Testis (tissue), 2 donors: ENCODE measurements at regions not wholly inside any gene's neighbourhood (a gene's known extent, or its start where the extent isn't known, plus 50 kb on each side); places are given as distances from the start of the nearest gene placed in this dataset.
"Not testable (repeated sequence)": the region's sequence is repeated elsewhere in the genome, so short reads cannot be mapped to it uniquely, and the experiment has no call there.

Experiments used
- DNase-seq: peaks from one replicate; pipeline ENCODE4 v3.0.0-alpha.2; 2019
- H3K27ac ChIP-seq, 2 donors: fragments of 200-600 bp; sonication (generic); one replicate each; pipeline ENCODE4 v1.5.1; 2019
- H3K27me3 ChIP-seq: fragments of 200-600 bp; sonication (generic); one replicate; pipeline ENCODE4 v1.5.1; 2019
- H3K36me3 ChIP-seq: fragments of 200-600 bp; sonication (generic); one replicate; pipeline ENCODE4 v1.5.1; 2017; ENCODE audit warnings: low read depth; ENCODE audit errors: missing control alignments
- H3K4me1 ChIP-seq: fragments of 200-600 bp; sonication (generic); one replicate; pipeline ENCODE4 v1.5.1; 2019
- H3K4me3 ChIP-seq, 2 donors: fragments of 200-600 bp; sonication (generic); one replicate each; pipeline ENCODE4 v1.5.1; 2017 to 2019
- H3K9me3 ChIP-seq: fragments of 200-600 bp; sonication (generic); one replicate; pipeline ENCODE4 v1.5.1; 2017
- WGBS, 2 donors: methylation state at CpG; one replicate each; pipeline ENCODE4 v1.1.5; 2018; 5-methylcytosine and 5-hydroxymethylcytosine counted together
- intact Hi-C: fragments of 100-400 bp; cut with DNase I; formaldehyde crosslinking; loops from one replicate; pipeline ENCODE4 v1.15.1; 2023; ENCODE audit warnings: low total_unique reads

DNA sequence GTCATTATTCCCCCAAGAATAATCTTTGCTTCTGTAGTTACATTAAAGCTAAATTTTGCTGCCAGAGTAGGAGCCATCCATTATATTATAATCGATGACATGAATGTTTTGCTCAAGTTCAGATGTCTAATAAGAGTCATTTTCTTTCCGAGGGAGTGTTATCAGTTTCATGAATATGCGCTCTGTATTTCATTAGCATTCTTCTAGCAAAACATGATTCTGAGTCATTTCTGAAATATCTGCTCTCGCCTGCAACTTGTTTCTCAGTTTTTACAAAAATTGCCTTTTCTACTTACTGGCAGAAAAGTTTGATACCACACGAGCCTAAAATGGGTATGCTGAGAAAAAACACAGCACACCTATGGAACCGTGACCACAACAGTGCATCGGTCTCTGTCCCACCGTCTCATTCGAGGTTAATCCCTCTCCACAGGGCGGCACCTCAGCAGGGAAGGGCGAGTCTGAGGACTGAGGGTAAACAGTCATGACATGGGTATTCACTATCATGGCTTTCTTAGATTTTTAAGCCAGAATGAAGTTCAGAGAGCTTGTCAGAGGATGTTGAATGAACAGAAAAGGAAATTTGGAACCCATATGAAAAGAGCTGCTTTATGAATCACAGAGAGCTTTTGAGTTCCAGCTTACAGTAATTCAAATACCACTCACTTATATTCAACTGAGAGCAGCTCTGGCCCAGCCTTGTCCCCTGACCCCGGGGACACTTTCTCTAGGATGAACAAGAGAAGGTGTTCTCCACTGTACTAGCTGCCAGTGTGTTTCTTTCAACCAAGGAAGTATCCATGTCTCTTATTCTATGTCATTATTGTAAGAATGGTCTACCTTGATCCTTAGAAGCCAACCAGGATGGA, 303.6 kb upstream of the PLGLB1 start:
- H3K9me3 ChIP-seq, DNase-seq, intact Hi-C loops, H3K36me3 ChIP-seq, H3K27ac ChIP-seq, H3K4me1 ChIP-seq, H3K4me3 ChIP-seq, H3K27me3 ChIP-seq: not testable (repeated sequence)
- 60 to 86% methylated on average over 1 of the region's 12 CpGs for WGBS, 2 donors

DNA sequence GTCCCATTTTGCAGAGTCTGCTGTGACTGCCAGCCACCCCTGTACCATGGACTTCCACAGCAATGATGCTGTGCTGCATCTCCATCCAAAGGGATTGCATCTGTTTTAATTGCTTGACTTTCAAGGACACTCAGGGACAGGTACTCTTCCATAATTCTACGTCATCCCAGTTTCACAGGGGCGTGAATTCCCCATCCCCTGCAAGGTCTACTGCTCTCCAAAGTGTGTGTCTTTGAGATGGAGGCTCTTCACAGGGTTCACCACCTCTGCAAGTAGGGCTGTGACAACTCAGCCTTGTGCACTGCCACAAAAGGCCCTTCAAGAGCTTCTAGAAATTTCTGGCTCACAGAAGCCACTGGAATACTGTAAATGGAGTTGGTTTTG, 304.3 kb upstream of the PLGLB1 start:
- DNase-seq, H3K27me3 ChIP-seq, H3K4me1 ChIP-seq, H3K36me3 ChIP-seq, H3K4me3 ChIP-seq, intact Hi-C loops, H3K27ac ChIP-seq, H3K9me3 ChIP-seq: not testable (repeated sequence)
- 100% methylated on average over 2 of the region's 2 CpGs; no CpG with 5 or more reads in 1 of the 2 donors for WGBS, 2 donors

DNA sequence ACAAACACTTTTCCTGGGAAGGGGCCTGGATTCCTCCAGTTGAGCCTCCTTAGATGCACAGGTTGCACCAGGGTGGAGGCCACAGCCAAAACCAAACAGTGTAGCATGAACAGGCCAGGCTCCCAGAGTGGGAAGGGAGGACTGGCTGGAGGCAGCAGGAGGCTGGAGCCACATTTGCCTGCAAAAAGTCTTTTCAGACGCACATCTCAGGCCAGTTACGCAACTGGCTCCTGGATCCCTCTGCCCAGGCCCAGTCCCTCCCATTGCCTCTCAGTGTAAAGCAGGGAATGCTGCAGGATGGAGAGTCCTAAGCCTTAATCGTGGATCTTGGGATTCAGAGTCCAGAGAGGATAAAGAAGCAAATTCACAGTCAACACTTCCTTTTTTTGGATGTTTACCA, 305.1 kb upstream of the PLGLB1 start:
- H3K4me1 ChIP-seq, H3K4me3 ChIP-seq, intact Hi-C loops, H3K27ac ChIP-seq, H3K36me3 ChIP-seq, H3K27me3 ChIP-seq, H3K9me3 ChIP-seq, DNase-seq: not testable (repeated sequence)
- WGBS, 2 donors: 94% methylated on average over 2 of the region's 3 CpGs; no CpG with 5 or more reads in 1 of the 2 donors

DNA sequence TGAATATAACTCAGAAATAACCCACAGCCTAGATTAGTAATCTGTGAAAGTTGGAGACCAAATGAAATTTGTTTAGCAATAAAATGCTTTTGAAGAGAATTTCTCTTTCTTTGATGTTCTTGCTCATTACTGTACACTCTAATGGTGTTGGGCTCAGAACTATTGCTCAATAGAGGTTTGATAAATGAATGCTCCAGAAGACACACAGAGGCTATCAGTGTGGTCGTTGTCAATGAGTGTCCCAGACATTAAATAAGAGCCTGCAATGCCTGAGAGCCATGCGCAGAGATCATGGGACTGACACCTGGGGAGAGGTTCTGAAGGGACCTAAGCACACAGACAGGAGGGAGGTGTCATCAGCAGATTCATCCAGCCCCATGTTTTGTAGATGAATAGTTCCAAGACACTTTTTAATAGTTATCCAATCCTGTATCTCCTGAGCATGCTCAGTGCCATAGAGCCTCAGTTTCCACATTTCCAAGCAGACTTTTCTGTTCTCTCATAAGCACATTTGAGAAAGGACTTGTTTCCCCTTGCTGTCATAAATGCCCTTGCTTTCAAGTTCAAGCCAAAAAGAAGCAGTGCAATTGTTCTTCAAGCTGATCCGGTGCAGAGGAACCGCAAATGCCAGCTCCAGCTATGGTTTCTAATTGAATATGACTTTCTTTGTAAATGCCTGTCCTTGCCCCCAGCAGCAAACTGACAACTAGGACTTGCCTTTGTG, 306.2 kb upstream of the PLGLB1 start:
- H3K4me3 ChIP-seq, DNase-seq, H3K27me3 ChIP-seq, intact Hi-C loops, H3K4me1 ChIP-seq, H3K27ac ChIP-seq, H3K9me3 ChIP-seq, H3K36me3 ChIP-seq: not testable (repeated sequence)
- 33 to 86% methylated on average over 1 to 4 of the region's 4 CpGs for WGBS, 2 donors

DNA sequence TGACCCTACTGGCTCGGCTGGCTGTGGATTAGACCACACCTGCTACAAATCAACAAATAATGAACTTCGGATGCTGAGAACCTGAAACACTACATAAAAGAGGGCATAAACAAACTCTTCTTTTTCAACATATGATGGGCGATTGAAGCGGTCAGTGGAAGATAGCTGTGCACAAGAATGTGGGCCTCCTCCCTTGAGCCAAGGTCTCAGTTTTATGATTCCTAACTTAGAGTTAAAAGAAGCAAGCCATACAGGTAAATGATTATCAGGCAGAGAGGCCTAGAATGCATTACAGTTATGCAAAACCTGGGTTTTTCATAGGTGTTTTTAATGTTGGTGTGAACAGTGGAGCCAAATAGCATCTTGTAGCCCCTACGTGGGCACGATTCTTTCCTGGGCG, 307.9 kb upstream of the PLGLB1 start:
- H3K9me3 ChIP-seq, H3K27me3 ChIP-seq, H3K4me3 ChIP-seq, H3K36me3 ChIP-seq, intact Hi-C loops, H3K4me1 ChIP-seq, DNase-seq, H3K27ac ChIP-seq: not testable (repeated sequence)
- WGBS, 2 donors: 90 to 96% methylated on average over 5 to 6 of the region's 7 CpGs

DNA sequence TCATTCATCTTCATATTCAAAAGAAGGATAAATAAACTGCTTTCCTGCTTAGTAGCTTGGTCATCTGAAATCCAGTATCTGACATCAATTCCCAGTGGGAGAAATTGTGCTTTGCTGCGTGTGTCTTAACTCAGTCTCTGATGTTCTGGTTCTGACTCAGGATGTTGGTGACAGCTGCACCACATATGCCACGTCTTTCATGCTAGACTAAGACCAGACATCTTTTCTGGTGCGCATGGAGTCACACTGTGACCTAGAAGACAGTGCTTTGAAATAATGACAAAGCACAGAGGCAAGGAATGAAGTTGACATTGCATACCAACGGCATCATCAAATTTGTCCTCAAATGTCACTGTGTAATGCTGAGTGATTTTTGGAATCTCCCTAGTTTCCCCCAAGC, 308.8 kb upstream of the PLGLB1 start:
- intact Hi-C loops: not testable (repeated sequence)

DNA sequence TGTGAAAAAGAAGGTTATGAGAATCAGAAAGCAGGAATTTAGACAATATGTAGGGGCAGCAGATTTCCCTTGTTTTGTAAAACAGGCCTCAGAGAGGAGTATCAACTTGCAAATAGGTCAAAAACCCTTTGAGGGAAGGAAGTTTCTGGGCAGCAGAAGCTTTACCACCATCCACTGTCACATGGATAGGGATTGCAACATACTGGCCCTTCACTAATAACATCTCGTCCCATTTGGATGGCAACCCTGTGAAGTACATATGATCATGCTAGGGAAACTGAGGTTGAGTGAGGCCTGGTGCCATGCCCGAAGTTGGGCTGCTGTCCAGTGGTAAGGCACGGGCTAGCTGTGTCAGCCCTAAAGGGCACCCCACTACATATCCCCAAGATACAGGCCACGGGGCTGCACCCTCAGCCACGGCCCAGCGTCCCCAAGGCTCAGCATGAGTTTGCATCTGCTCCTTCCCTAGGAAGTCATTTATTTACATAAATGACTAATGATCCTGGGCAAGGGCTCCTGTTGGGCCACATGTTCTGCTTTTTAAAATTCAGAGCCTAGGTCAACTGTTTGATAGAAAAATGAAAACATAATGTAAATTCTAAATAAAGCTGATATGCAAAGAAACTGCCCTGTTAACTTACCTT, 310.4 kb upstream of the PLGLB1 start:
- intact Hi-C loops, H3K36me3 ChIP-seq, DNase-seq, H3K9me3 ChIP-seq, H3K27ac ChIP-seq, H3K4me3 ChIP-seq, H3K4me1 ChIP-seq, H3K27me3 ChIP-seq: not testable (repeated sequence)
- WGBS, 2 donors: 87 to 88% methylated on average over 1 to 6 of the region's 6 CpGs

More for the DNA sequence above, 308.8 kb upstream of the PLGLB1 start:
- WGBS, 2 donors: 80% methylated on average over 1 of the region's 4 CpGs
- H3K4me1 ChIP-seq, H3K4me3 ChIP-seq, H3K27me3 ChIP-seq, DNase-seq, H3K9me3 ChIP-seq, H3K36me3 ChIP-seq, H3K27ac ChIP-seq: not testable (repeated sequence)

DNA sequence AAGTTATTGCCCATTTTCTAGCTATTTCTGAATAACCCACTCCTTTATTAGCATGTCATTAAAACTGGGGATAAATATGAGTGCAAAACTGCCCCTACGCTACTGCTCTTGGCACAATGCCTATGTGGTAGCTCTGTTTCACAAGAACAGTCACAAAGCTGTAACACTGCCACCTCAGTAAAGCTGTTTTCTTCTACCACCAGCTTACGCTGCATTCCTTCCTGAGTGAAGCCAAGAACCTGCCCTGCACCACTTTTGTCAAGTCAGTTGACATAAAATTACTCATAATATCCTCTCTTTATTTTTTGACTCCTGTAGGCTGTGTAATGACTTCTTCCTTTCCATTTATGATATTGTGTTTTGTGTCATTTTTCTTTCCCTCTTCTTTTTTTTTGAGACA, 313.2 kb upstream of the PLGLB1 start:
- H3K4me1 ChIP-seq, H3K27ac ChIP-seq, H3K4me3 ChIP-seq, H3K27me3 ChIP-seq, intact Hi-C loops, DNase-seq, H3K9me3 ChIP-seq, H3K36me3 ChIP-seq: not testable (repeated sequence)
- 89 to 91% methylated on average over 2 of the region's 2 CpGs for WGBS, 2 donors

DNA sequence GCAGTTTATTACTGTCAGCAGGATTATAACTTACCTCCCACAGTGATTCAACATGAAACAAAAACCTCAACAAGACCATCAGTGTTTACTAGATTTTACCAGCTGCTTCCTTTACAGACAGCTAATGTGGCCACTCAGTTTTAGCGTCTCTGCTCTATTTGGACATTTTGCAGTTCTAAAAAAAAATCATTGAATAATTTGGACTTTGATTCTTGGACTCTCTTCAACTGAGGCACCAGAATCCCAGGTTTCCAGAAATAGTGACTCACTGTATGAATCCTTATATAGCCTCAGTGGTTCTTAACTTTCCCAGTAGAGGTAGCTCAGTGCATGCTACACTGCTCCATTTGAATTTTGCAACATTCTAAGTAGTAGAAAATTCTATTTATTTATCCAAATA, 317.4 kb upstream of the PLGLB1 start:
- H3K4me3 ChIP-seq, H3K9me3 ChIP-seq, H3K27me3 ChIP-seq, intact Hi-C loops, H3K36me3 ChIP-seq, H3K27ac ChIP-seq, H3K4me1 ChIP-seq, DNase-seq: not testable (repeated sequence)
- WGBS, 2 donors: 68 to 75% methylated on average over 1 of the region's 1 CpG
